ENCODE measurements at regions not wholly inside any gene's neighbourhood (a gene's known extent, or its start where the extent isn't known, plus 50 kb on each side); places are given as distances from the start of the nearest gene placed in this dataset.

DNA sequence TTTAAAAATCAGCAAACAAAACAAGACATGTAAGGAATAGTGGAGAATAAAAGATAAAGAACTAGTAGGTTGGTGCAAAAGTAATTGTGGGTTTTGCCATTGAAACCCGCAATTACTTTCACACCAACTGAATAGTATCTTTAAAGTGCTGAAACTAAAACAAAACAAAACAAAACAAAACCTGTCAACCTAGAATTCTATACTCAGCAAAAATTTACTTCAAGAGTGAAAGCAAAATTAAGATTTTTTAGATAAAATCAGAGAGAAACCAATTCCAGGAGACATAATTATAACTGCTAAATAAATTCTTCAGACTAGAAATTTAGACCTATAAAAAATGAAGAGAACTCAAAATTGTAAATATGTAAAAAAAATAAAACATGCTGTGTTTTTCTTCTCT is 114.0 kb upstream of the TSPAN2 start:
- no peak for DNase-seq

DNA sequence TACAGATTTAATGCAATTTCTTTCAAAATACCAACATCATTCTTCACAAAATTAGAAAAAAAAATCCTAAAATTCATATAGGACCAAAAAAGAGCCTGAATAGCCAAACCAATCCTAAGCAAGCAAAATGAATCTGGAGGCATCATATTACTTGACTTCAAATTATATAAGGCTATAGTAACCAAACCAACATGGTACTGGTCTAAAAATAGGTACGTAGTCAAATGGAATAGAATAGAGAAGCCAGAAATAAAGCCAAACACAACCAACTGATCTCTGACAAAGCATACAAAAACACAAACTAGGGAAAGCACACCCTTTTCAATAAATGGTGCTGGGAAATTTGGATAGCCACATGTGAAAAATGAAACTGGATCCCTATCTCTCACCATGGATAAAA is 112.3 kb upstream of the TSPAN2 start:
- DNase-seq, result no peak

DNA sequence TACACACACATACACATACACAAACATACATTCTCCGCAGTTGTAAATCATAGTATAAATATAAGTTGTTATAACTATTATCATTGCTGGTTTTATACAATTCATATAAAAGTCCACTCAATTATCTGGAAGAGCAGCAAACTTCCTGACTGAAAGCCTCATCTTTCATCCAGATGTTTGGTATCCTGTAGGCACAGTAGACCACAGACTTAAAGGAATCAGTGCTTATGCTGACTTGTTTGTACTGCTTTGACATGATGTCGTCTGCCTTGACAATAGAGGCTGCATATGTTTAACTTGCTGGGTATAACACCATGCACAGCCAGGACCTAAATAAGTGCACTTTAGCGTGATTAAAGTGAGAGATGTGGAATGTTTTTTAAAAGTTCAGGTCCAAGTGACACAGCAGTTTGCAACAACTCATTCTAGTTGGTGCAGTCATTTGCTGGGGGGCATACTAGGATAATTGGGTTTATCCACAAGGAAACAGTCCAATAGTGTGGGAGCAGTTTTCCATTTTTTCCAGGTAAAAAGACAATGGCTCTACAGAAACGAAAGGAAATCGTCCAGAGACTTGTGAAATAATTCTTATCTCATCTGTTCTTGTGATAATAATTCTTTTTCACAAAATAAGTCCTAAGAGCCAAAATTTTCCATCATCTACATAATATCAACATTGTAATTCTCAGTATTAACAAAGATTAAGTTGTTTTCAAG is 110.3 kb upstream of the TSPAN2 start:
- no peak for DNase-seq

DNA sequence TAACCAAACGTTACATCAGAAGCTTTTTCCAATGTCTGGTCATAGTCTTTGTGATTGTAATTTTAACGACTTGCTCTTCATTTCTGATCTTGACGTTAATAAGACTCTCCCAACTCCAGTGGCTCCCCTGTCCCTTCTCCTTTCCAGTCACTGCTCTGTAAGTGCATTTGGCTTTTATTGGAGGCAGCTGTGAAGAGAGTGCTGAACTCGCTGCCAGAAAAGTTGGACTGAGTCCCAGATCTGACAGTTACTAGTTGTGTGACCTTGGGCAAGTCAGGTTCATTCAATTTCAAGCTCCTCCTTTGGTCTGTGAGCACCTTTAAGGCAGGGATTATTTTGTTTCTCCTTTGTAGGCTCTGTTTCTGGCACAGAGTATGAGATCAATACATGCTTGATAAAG is 109.6 kb upstream of the TSPAN2 start:
- no peak for DNase-seq

DNA sequence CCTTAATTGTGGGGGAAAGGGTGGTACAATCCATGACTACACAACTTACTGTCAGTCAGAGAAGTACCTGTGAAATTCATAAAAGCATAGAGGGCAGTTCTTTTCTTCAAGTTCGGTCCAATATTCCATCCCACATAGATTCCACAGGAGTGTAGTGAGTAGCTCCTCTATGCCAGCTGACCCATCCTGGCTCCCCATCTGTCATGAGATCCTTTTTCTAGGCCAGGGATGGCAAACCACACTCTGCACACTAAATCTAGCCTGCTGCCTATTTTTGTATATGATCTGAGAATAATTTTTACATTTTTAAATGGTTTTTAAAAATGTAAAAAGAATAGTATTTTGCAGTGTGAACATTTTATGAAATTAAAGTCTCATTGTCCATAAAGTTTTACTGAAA is 107.0 kb upstream of the TSPAN2 start:
- DNase-seq, result no peak

DNA sequence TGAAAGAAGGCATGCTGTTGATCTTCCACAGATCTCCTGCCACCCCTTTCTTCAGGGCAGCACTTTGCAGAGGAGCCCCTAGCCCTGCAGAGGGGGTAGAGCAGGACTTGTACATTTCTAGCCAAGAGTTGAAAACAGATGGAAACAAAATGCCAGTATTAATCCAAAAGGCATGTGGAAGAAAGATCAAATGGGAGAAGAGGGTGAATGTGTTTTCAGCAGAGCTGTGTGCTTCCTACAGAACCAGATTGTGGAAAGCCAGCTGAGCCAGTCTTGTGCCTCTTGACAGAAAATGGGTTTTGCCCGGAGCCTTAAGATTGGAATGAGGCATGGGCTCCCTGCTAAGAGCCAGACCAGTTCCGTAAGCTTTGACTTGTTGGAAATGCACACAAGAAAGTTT is 105.2 kb upstream of the TSPAN2 start:
- DNase-seq, result no peak

DNA sequence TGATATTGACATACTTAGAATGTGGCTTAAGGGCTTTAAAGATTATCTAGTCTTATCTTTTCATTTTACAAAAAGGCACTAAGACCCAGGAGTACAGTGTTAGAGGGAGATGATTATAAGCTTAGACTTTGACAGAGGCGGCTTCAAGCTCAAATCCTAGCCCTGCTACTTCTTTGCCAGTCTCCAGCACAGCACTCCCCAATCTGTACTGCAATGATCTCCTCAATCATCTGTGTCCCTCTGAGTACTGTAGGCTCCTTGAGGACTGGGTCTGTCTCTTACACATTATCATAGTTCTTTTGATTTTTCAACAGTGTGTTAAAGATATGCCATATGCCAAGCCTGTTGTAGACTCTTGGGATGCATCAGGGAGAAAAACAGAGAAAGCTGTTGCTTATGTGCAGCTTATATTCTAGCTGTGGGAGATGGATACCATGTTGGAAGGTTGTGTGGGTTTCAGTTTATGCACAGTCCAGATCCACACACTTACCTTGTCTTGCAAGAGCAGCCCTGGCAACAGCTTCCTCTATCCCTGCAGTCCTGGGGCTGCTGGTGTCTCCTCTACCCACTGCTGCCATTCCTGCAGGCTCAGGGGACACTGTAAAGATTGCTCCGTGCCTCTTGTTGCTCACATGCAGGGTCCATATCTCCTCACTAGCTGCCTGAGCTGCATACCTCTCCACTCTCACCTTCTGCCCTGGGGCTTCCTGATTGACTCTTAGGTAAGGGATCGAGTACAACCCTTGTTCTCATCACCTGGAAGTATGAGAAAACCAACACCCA is 103.9 kb upstream of the TSPAN2 start:
- DNase-seq, result no peak

DNA sequence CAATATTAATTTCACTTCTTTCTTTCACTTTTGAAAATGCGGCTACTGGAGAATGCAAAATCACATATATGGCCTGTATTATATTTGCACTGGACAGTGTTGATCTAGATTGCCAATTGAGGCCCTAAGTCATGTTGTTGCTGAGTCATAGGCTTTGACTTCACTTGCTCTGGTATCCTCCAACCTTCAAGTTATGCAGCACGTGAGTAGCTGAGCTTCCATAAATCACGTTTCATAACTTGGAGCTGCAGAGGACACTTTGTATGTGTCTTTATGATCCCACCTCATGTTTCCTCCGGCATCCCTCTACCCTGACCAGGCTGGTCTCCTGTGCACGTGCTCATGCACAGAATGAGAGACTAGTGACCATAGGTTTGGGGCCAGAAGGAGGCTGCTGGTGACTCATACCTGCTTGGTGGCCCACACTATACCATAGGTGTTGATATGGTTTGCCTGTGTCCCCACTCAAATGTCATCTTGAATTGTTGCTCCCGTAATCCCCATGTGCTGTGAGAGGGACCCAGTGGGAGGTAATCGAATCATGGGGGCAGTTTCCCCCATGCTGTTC is 103.0 kb upstream of the TSPAN2 start:
- no peak for DNase-seq

DNA sequence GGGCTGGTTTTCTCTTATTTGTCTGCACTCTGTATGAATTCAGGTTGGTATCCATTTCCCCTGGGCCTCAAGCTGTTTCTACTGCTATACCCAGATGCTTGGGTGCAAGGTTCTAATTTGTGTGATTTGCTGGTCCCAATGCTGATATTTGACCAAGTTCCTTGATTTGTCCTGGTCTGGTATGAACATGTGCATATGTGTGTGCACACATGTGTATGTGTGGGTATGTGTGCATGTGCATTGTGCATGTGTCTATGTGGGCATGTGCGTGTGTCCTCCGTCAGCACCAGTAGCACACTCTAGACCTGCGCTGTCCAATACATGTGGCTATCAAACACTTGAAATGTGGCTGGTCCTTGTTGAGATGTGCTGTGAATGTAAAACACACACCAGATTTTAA is 102.4 kb upstream of the TSPAN2 start:
- DNase-seq, result no peak

DNA sequence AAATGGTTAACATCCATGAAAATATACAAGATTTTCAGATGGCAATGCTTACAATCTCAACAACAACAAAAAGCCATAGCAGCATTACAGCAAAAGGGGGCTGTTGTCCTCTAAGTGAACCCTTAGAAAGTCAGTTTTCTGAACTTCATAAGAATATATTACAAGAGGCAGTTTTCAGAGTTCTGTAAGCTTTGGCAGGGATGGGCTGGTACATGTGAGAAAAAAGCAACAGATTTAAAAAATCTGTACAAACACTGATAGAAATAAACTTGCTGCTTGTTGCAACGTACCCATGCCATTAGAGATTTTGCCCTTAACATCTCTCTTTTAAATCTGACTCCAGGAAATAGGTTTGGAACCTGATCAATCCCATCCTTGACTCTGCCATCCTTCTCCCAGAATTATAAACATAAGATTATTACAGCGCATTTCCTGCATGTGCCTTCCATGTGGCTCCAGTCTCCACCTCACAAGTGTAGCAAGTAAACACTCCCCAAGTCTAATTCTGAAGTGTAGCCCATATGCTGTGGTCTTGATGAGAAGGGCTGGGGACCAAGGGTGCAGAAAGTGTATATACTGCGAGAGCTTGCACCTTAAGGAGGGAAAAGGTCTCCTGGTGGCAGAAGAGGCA is 101.4 kb upstream of the TSPAN2 start:
- DNase-seq, result no peak

DNA sequence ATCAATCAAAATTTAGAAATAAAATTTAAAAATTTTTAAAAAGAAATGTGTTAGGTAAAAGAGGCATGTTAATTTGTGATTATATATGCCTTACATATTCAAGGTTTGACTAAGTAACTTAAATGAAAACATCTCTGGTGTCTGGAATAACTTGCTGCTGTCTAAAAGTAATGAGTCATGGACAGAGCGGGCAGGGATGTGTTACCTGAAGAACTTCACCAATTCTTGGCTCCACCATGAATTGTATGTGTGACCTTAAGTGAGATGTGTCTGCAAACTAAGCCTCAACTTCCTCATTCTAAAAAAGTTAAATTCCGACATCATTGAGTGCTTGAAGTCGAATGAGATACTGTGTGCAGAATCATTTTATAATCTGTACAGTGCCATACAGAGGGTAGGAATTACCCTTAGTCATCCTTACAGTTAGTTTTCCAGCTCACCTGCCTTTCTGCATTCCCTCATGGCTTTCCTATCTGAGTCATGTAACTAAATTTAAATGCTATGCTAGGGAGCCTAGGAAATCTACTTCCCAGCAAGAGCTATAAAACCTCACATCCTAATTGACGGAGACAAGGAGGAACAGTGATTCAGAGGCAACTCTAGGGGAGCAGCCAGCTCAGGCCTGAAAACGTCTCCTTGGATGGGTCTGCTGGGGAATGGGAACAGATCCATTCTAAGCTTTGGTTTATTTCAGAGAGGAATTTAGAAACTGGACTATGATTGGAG is 100.7 kb upstream of the TSPAN2 start:
- DNase-seq, result peak; percentile 62

DNA sequence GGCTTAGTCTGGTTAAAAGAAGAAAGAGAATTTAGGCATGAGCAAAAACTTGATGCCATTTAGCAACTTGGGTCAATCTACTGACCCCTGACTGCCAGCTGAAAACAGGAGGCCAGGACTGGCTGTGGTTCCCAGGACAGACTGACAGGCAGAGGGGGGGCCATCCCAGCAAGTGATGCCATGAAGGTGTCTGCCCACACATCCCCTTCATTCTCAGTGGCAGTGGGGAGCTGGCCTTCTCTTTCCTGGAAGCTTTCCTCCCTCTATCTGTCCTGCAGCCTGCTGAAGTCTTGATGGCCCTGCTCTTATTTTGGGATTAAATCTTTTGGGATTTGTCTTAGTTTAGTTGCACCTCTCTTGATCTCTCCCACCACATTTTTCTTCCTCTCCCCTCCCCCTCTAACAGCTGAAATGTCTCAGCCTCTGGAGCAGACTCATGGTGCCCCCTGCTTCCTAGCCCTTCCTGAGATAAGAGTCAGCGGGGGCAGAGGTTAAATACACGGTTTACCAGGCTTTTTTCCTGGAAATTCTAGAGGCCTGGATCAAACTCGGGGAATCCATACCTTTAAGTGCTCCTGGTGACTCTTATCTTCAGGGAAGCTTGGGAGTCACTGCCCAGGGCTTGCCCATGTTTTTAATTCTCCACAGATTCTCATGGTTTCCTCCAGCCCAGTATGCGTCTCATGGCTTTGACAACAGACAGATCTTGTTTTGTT is 99.5 kb upstream of the TSPAN2 start:
- DNase-seq, result no peak

DNA sequence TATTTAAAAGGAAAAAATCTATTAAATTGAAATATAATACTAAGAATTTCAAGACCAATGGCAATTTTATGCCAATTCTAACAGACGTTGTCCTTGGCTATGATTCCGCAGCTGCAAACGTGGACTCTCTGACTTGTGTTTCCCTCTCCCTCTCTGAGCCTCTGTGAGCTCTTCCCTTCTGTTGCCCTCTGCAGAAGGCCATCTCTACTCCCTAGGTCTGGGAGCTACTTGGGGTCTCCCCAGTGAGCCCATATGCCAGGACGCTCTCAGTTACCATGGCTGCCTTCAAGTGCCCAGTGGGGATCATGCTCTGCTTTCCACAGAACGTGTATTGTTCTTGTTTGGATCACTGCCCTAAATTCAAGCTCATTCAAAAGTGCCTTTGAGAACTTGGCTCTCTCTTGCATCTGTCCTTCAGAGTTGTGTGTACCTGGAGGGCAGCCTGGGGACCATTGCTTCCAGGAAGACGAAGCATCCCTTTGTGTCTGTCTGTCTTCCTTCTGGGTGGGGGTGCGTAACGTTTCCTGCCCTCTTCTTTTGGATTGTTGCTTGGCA is 97.5 kb upstream of the TSPAN2 start:
- no peak for DNase-seq

DNA sequence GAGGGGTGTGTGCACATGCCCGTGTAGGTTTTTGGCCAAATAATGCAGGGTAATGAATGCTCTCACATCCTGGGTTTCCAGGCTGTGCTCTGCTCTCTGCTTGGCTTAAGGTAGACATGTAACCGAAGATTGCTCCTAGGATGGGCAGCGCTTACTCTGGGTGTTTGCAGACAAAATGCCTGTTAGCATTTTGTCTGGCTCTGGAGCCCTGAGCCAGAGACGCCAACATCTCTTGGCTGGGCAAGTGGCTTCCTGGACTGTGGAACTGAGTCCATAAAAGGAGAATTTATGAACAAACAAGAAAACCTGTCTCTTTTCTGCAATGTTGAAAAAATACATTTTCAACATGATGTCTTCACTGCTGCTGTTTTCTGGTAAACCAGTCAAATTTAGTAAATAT is 96.0 kb upstream of the TSPAN2 start:
- DNase-seq, result no peak

DNA sequence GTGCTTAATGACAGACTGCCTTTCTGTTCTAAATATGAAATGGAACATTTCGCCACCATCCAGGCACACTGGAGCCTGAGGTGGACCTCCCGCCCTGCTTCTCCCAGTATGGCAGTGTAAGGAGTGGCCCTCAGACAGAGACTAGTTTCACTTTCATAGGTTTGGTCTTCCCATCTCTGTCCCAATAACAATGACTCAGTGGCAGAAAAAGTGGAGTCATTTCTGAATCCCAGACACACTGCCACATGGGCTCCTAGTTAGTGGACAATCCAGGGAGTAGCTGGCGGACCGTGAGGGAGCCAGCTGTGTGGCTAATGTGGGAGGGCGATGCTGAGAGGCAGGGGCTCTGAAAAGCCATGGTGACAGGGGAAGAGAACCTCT is 95.6 kb upstream of the TSPAN2 start:
- DNase-seq, result no peak

DNA sequence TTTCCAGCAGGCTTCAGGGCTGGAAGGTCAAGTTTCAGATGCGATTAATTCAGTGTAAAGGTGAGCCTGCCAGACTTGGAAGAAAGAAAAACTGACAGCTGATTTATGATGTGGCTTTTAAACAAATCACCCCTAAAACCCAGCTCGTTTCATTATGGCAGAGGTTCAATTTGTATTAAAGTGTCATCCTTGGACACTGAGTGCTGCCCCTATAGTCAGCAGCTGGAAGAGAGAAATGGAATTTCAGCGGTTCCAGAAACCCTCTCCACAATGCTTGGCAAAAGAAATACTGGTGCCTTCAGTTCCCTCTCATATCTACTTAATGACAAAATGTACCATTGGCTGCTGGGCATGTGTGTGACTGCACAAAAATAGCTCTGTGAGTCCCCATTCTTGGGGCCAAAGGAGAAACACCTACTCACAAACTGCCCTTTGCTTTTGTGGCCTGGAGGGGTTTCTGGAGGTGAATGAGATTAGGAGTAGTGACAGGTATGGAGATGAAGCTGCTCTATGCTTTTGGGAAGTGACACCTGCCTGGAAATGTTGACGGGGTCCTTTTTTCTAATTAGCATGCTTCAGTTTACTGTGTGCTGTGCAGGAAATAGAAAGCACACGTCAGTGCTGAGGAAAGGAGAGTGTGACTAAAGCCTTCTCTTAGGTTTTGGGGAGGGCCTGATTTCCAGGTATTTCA is 95.1 kb upstream of the TSPAN2 start:
- no peak for DNase-seq

DNA sequence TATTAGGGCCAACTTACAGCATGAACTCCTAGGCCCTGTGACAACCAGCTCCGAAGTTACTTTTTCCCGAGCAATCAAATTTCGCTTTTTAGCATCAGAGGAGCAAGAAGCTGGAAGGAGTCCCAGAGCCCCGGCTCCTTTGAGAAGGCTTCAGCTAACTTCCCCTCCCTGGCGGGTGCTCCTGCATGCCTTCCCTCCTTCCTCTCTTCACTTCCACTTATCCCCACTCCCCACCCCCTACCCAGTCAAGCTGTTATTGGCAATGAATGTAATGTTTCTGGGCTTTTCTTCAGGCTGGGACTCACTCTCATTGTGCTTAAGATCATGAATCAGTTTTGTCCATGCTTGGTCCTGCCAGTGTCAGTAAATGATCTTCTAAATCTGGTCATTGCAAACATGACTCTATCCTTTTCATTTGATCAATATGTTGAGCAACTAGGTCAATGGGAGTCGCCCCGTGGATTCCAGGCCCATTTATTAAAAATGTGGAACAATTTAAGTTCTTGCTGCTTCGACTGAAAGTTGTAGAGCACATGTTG is 94.5 kb upstream of the TSPAN2 start:
- DNase-seq, result peak; percentile 75

DNA sequence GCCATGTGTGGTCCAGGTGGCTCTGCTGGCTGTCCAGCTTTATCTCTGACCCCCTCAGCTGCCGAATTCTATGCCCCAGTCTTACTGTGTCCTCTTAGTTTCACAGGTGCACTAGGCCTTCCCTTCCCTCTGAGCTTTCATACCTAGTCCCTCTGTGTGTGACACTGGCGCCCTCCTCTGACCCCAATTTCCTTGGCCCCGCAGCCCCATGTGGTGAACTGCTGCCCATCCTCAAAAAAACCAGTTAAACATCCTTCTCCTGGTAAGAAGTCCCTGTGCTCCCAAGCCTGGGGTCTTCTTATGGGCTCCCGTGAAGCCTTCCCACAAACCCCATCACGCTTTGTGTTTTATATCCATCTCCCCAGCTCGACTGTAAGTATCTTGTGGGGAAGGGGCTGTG is 93.9 kb upstream of the TSPAN2 start:
- DNase-seq, result no peak

DNA sequence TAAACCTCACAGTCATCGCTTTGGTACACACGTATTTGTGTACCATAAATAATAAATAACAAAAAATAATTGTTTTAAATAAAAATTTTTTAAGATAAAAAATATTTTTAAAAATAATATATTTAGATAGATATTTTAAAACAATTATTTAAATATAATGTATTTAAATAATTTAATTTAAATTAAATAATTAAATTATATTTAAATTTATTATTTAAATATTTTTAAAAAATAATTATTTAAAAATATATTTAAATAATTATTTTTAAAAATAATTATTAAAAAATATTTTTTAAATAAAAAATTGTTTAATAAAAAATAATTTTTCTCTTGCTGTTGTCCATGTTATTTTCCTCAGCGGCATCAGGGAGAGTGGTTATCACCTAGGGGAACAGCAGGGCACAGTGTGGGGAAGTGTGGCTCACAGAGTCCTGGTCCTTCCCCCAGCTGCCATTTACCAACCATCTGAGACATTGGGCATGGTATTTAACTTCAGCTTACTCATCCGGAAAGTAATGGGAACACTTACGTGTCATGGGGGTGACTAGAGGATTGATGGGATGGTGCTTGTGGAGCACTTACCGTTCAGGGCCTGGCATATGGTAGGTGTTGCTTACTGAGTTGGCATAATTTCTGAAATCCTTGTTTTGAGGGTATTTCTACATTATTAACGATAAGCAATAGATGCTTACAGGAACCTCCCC is 92.9 kb upstream of the TSPAN2 start:
- no peak for DNase-seq

DNA sequence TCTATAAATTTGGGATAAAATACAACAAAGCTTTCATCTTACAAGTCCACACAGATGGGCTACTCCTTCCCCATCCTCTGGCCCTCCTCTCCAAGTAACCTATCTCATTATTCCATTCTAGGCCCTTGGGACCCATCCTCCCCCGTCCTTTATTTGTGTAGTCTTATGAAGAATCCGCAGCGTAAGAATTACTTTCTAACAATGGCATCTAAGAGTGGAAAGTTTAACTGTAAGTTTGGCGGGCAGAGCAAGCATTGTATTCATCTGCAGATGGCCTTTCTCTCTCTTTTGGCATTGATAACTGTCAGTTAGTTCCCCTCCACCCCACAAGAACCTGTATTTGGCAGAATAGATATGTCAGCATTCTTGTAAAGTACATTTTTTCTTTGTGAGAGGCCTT is 91.9 kb upstream of the TSPAN2 start:
- DNase-seq, result no peak

Data from femur (tissue), 1 donor.